GM23338 (cell line): ENCODE measurements at regions not wholly inside any gene's neighbourhood (a gene's known extent, or its start where the extent isn't known, plus 50 kb on each side); places are given as distances from the start of the nearest gene placed in this dataset.

Experiments
- CTCF ChIP-seq, 2 experiments: fragments of 200-600 bp in 1 of 2; sonication (generic) in 1 of 2; conservative IDR thresholded peaks; 2 replicates each; pipeline versions ENCODE4 v1.5.1 to v1.6.1; 2016 to 2017; ENCODE audit warnings: antibody characterized with exemption in 2 of 2, low read depth in 2 of 2, mild to moderate bottlenecking in 2 of 2, moderate library complexity in 1 of 2
- EZH2phosphoT487 ChIP-seq: fragments of 200-600 bp; sonication (generic); IDR thresholded peaks from one replicate; pipeline ENCODE4 v1.8.1; 2018; ENCODE audit warnings: antibody characterized with exemption; ENCODE audit not compliant: unreplicated experiment

- TF ChIP-seq EZH2phosphoT487 (no peak), CTCF (conservative IDR thresholded peaks at IDR 0.05; ENCODE audit: low read depth in 2 of 2) (no peak)
Observed at GRCh38 chr15:69930754-69931153, 167.0 kb downstream of the TLE3 start.
